WI38 (cell line): ENCODE measurements at regions not wholly inside any gene's neighbourhood (a gene's known extent, or its start where the extent isn't known, plus 50 kb on each side); places are given as distances from the start of the nearest gene placed in this dataset.

Source experiments
- H3K4me3 ChIP-seq: 2 replicates; pipeline ENCODE4 v1.5.1; 2011; ENCODE audit warnings: low read depth, mild to moderate bottlenecking, control low read depth, low read length
- CTCF ChIP-seq: IDR thresholded peaks from 2 replicates; pipeline ENCODE4 v1.5.1; 2012; ENCODE audit warnings: low read depth, mild to moderate bottlenecking, control low read depth, low read length

GRCh38 chr4:175369087-175369486 is 443.0 kb downstream of the GPM6A start:
- no peak overlapping the region for H3K4me3 ChIP-seq
- TF ChIP-seq CTCF, result no peak

GRCh38 chr4:175371091-175371490 is 441.0 kb downstream of the GPM6A start:
- no peak for TF ChIP-seq CTCF

GRCh38 chr4:175373031-175373430 is 439.0 kb downstream of the GPM6A start:
- no peak for TF ChIP-seq CTCF
- H3K4me3 ChIP-seq, result no peak overlapping the region

More at GRCh38 chr4:175371091-175371490, 441.0 kb downstream of the GPM6A start:
- H3K4me3 ChIP-seq, result no peak overlapping the region

- no peak overlapping the region for H3K4me3 ChIP-seq
- no peak for TF ChIP-seq CTCF
Observed at GRCh38 chr4:175374459-175374858, 437.6 kb downstream of the GPM6A start.

GRCh38 chr4:175376287-175376977 is 435.6 kb downstream of the GPM6A start:
- TF ChIP-seq CTCF, result no peak
- no peak overlapping the region for H3K4me3 ChIP-seq

- no peak for TF ChIP-seq CTCF
- no peak overlapping the region for H3K4me3 ChIP-seq
Observed at GRCh38 chr4:175377203-175377602, 434.9 kb downstream of the GPM6A start.

GRCh38 chr4:175378372-175378771 is 433.7 kb downstream of the GPM6A start:
- TF ChIP-seq CTCF, result no peak
- H3K4me3 ChIP-seq, result no peak overlapping the region
